H9 (cell line): ENCODE measurements at regions not wholly inside any gene's neighbourhood (a gene's known extent, or its start where the extent isn't known, plus 50 kb on each side); places are given as distances from the start of the nearest gene placed in this dataset.
A peak's percentile ranks its signal among the peaks of the same experiment; 100 is the strongest.

ENCODE experiments used
- DNase-seq: peaks from one replicate; pipeline ENCODE4 v3.0.0-alpha.2; 2017
- H2AFZ ChIP-seq: one replicate; pipeline ENCODE4 v1.6.1; 2013; ENCODE audit warnings: mild to moderate bottlenecking, low read length, control low read depth, moderate library complexity
- H2AK5ac ChIP-seq: 2 replicates; pipeline ENCODE4 v1.6.1; 2013; ENCODE audit warnings: low read length, control low read depth, mixed read lengths; ENCODE audit not compliant: insufficient read length
- H2BK120ac ChIP-seq: one replicate; pipeline ENCODE4 v1.6.1; 2013; ENCODE audit warnings: low read depth, mild to moderate bottlenecking, low read length, control low read depth, inconsistent platforms; ENCODE audit not compliant: poor library complexity, severe bottlenecking
- H2BK12ac ChIP-seq: 2 replicates; pipeline ENCODE4 v1.6.1; 2013; ENCODE audit warnings: low read length, control low read depth, mixed read lengths, low read depth; ENCODE audit not compliant: insufficient read length
- H2BK15ac ChIP-seq: 2 replicates; pipeline ENCODE4 v1.6.1; 2013; ENCODE audit warnings: low read depth, low read length, control low read depth
- H2BK20ac ChIP-seq: one replicate; pipeline ENCODE4 v1.6.1; 2013; ENCODE audit warnings: low read depth, mild to moderate bottlenecking, low read length, control low read depth, inconsistent platforms; ENCODE audit not compliant: poor library complexity, severe bottlenecking
- H2BK5ac ChIP-seq: 2 replicates; pipeline ENCODE4 v1.6.1; 2013; ENCODE audit warnings: low read length, control low read depth, mixed read lengths; ENCODE audit not compliant: insufficient read length
- H3K14ac ChIP-seq: 2 replicates; pipeline ENCODE4 v1.6.1; 2013; ENCODE audit warnings: low read length, control low read depth; ENCODE audit not compliant: insufficient read depth
- H3K18ac ChIP-seq: 2 replicates; pipeline ENCODE4 v1.6.1; 2013; ENCODE audit warnings: low read depth, mild to moderate bottlenecking, mixed read lengths, low read length, control low read depth; ENCODE audit not compliant: insufficient read length
- H3K23ac ChIP-seq: 2 replicates; pipeline ENCODE4 v1.6.1; 2013; ENCODE audit warnings: low read length, control low read depth, mixed read lengths, low read depth; ENCODE audit not compliant: insufficient read length
- H3K23me2 ChIP-seq: 2 replicates; pipeline ENCODE4 v1.6.1; 2013; ENCODE audit warnings: low read depth, mild to moderate bottlenecking, mixed read lengths, low read length, control low read depth; ENCODE audit not compliant: insufficient read length, poor library complexity, severe bottlenecking
- H3K27ac ChIP-seq: 2 replicates; pipeline ENCODE4 v1.5.1; 2013; ENCODE audit warnings: low read length, control low read depth, mixed read lengths, low read depth; ENCODE audit not compliant: insufficient read length
- H3K27me3 ChIP-seq: 2 replicates; pipeline ENCODE4 v1.6.1; 2013; ENCODE audit warnings: low read length, control low read depth, inconsistent platforms; ENCODE audit not compliant: insufficient read depth
- H3K4ac ChIP-seq: 2 replicates; pipeline ENCODE4 v1.6.1; 2013; ENCODE audit warnings: low read depth, mild to moderate bottlenecking, control low read depth, inconsistent platforms, low read length, moderate library complexity
- H3K4me1 ChIP-seq: 2 replicates; pipeline ENCODE4 v1.6.1; 2013; ENCODE audit warnings: low read length, control low read depth, inconsistent platforms; ENCODE audit not compliant: insufficient read depth
- H3K4me2 ChIP-seq: 2 replicates; pipeline ENCODE4 v1.6.1; 2013; ENCODE audit warnings: low read length, control low read depth, mixed read lengths; ENCODE audit not compliant: insufficient read length, insufficient read depth
- H3K56ac ChIP-seq: 2 replicates; pipeline ENCODE4 v1.6.1; 2013; ENCODE audit warnings: low read depth, mild to moderate bottlenecking, mixed read lengths, low read length, control low read depth; ENCODE audit not compliant: insufficient read length
- H3K79me1 ChIP-seq: 2 replicates; pipeline ENCODE4 v1.6.1; 2013; ENCODE audit warnings: low read depth, mild to moderate bottlenecking, moderate library complexity, low read length, control low read depth, inconsistent platforms; ENCODE audit not compliant: insufficient read depth, poor library complexity, severe bottlenecking
- H3K79me2 ChIP-seq: 2 replicates; pipeline ENCODE4 v1.6.1; 2013; ENCODE audit warnings: low read length, control low read depth, inconsistent platforms; ENCODE audit not compliant: insufficient read depth
- H3K9ac ChIP-seq: 2 replicates; pipeline ENCODE4 v1.6.1; 2013; ENCODE audit warnings: low read length, control low read depth, mixed read lengths; ENCODE audit not compliant: insufficient read length; ENCODE audit errors: extremely low read depth
- H3K9me3 ChIP-seq: one replicate; pipeline ENCODE4 v1.6.1; 2013; ENCODE audit warnings: low read depth, low read length, inconsistent platforms; ENCODE audit not compliant: control insufficient read depth
- H3T11ph ChIP-seq: one replicate; pipeline ENCODE4 v1.6.1; 2013; ENCODE audit warnings: mild to moderate bottlenecking, low read length, control low read depth, inconsistent platforms
- H4K20me1 ChIP-seq: one replicate; pipeline ENCODE4 v1.6.1; 2013; ENCODE audit not compliant: control insufficient read depth, insufficient read length, insufficient read depth
- H4K5ac ChIP-seq: 2 replicates; pipeline ENCODE4 v1.6.1; 2013; ENCODE audit warnings: low read depth, mild to moderate bottlenecking, mixed read lengths, low read length, control low read depth; ENCODE audit not compliant: insufficient read length
- H4K8ac ChIP-seq: replicated peaks from 2 replicates; pipeline ENCODE4 v1.6.1; 2013; ENCODE audit warnings: low read length, control low read depth, mixed read lengths, low read depth; ENCODE audit not compliant: insufficient read length
- H4K91ac ChIP-seq: 2 replicates; pipeline ENCODE4 v1.6.1; 2013; ENCODE audit warnings: low read depth, mild to moderate bottlenecking, moderate library complexity, mixed read lengths, low read length, control low read depth; ENCODE audit not compliant: insufficient read length
- H3K27ac Mint-ChIP-seq, 3 experiments: 2 replicates in 2 of 3; 3 replicates in 1 of 3; pipeline ENCODE4 v1.8.0; 2020 to 2021; ENCODE audit warnings: mixed read lengths in 3 of 3, mild to moderate bottlenecking in 1 of 3, moderate library complexity in 1 of 3
- H3K27me3 Mint-ChIP-seq: 2 replicates; pipeline ENCODE4 v1.8.0; 2021; ENCODE audit warnings: low read depth, mild to moderate bottlenecking, moderate library complexity, mixed read lengths
- H3K36me3 Mint-ChIP-seq, 3 experiments: 2 replicates in 2 of 3; 3 replicates in 1 of 3; pipeline ENCODE4 v1.8.0; 2020 to 2021; ENCODE audit warnings: low read depth in 3 of 3, mixed read lengths in 3 of 3; ENCODE audit not compliant: insufficient read depth in 1 of 3
- H3K4me1 Mint-ChIP-seq, 2 experiments: 2 replicates each; pipeline ENCODE4 v1.8.0; 2020; ENCODE audit warnings: mixed read lengths in 2 of 2
- H3K4me3 Mint-ChIP-seq, 2 experiments: 2 replicates in 1 of 2; 3 replicates in 1 of 2; pipeline ENCODE4 v1.8.0; 2020 to 2021; ENCODE audit warnings: mild to moderate bottlenecking in 2 of 2, mixed read lengths in 2 of 2, moderate library complexity in 1 of 2
- H3K9me3 Mint-ChIP-seq, 2 experiments: 2 replicates in 1 of 2; 3 replicates in 1 of 2; pipeline ENCODE4 v1.8.0; 2020; ENCODE audit warnings: mild to moderate bottlenecking in 2 of 2, mixed read lengths in 2 of 2, moderate library complexity in 1 of 2
- CTCF ChIP-seq: fragments of 200-600 bp; sonication (generic); conservative IDR thresholded peaks from 3 replicates; pipeline ENCODE4 v1.8.0; 2021; ENCODE audit warnings: antibody characterized with exemption, mild to moderate bottlenecking

- Histone ChIP-seq H3K4me2 (no peak overlapping the region), H3K4ac (no peak overlapping the region), H3K9ac (no peak overlapping the region), H3T11ph (no peak overlapping the region), H3K79me1 (no peaks in the 10 kb centered on the region), H3K79me2 (no peaks in the 10 kb centered on the region), H3K23ac (no peak overlapping the region), H3K18ac (no peak overlapping the region), H2AFZ (no peak overlapping the region), H3K14ac (no peak overlapping the region), H2BK5ac (no peak overlapping the region), H4K5ac (no peak overlapping the region), H2BK20ac (no peak overlapping the region), H3K4me1 (no peaks in the 10 kb centered on the region), H2BK120ac (no peak overlapping the region), H3K23me2 (no peaks in the 10 kb centered on the region), H3K27ac (no peak overlapping the region), H3K9me3 (no peaks in the 10 kb centered on the region), H3K27me3 (no peaks in the 10 kb centered on the region; the same call in 1 of the 2 replicates), H4K91ac (no peak overlapping the region), H4K8ac (no peak overlapping the region), H3K56ac (no peak overlapping the region), H2AK5ac (no peak overlapping the region), H2BK15ac (no peak overlapping the region), H2BK12ac (no peak overlapping the region), H4K20me1 (no peaks in the 10 kb centered on the region)
- Mint-ChIP-seq H3K27me3 (no peaks in the 10 kb centered on the region), H3K9me3 (no peaks in the 10 kb centered on the region), H3K4me1 (peaks cover 13% of the 10 kb centered on the region in 2 experiments), H3K4me3 (no peak overlapping the region), H3K27ac (peak overlapping the region in 1 of 3 experiments; percentile 76; a peak in 2 of 7 replicates), H3K36me3 (no peaks in the 10 kb centered on the region)
- DNase-seq, result no peak
- TF ChIP-seq CTCF, result no peak
Observed at GRCh38 chr3:174644287-174644686, 214.8 kb upstream of the NAALADL2 start.
